ENCODE measurements at regions not wholly inside any gene's neighbourhood (a gene's known extent, or its start where the extent isn't known, plus 50 kb on each side); places are given as distances from the start of the nearest gene placed in this dataset.

GRCh38 chr2:120982598-120982997 is 246.9 kb downstream of the GLI2 start:
- TF ChIP-seq ATF3 (IDR thresholded peaks at IDR 0.05; ENCODE audit: borderline replicate concordance, extremely low read depth, low read depth, low read length): no peak
- TF ChIP-seq CTCF (IDR thresholded peaks at IDR 0.05 in 2 of 3, conservative IDR thresholded peaks at IDR 0.05 in 1 of 3; ENCODE audit: control insufficient read depth in 2 of 3, extremely low read depth in 1 of 3, insufficient read depth in 1 of 3, low read depth in 3 of 3, low read length in 3 of 3): no peak
- no peak for TF ChIP-seq LARP7 (IDR thresholded peaks at IDR 0.05)
- no peak for TF ChIP-seq IKZF2 (IDR thresholded peaks at IDR 0.05)
- TF ChIP-seq, protein P1, sequence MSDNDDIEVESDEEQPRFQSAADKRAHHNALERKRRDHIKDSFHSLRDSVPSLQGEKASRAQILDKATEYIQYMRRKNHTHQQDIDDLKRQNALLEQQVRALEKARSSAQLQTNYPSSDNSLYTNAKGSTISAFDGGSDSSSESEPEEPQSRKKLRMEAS (IDR thresholded peaks at IDR 0.05; ENCODE audit: low read depth, low read length): no peak
- TF ChIP-seq POLR2A (IDR thresholded peaks at IDR 0.05; ENCODE audit: low read depth, low read length): no peak
- no peak for TF ChIP-seq NFXL1 (IDR thresholded peaks at IDR 0.05; ENCODE audit: borderline replicate concordance)
- no peak for TF ChIP-seq ZNF217 (IDR thresholded peaks at IDR 0.05)
- TF ChIP-seq TARDBP (IDR thresholded peaks at IDR 0.05; ENCODE audit: borderline replicate concordance): no peak
- no peak for TF ChIP-seq EED (IDR thresholded peaks at IDR 0.05; ENCODE audit: low read depth)
